ENCODE measurements at regions not wholly inside any gene's neighbourhood (a gene's known extent, or its start where the extent isn't known, plus 50 kb on each side); places are given as distances from the start of the nearest gene placed in this dataset.

DNA sequence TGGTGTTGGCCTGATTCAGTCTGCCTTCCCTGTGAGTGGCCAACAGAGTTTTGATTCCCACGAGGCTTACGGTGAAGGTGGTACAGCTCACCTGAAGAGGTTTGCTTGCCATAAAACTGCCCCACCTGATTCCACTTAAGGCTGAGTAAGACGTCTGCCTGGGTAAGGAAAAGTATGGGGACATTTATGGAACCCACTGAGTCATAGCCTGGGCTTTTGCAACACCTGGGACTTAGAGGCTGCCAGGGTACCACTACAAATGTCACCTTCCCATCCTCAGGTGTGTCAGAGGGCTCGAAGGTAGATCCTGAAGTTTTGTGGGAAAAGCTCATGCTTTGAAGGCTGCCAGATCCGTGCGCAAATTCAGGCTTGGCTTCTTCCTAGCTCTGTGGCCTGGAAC is 56.9 kb upstream of the SLCO2A1 start:
- Mint-ChIP-seq H3K4me1 (no peaks in the 10 kb centered on the region), H3K4me3 (no peak overlapping the region), H3K27ac (no peak overlapping the region), H3K36me3 (peaks cover 2% of the 10 kb centered on the region; the same call in 1 of the 2 replicates), H3K9me3 (peaks cover 20% of the 10 kb centered on the region), H3K27me3 (ENCODE audit: low read depth) (no peaks in the 10 kb centered on the region; the same call in 1 of the 2 replicates)
- ATAC-seq = no peak
- CTCF ChIA-PET = no interaction called here
- no peak for DNase-seq (ENCODE audit: low spot score)
- TF ChIP-seq, protein P1, sequence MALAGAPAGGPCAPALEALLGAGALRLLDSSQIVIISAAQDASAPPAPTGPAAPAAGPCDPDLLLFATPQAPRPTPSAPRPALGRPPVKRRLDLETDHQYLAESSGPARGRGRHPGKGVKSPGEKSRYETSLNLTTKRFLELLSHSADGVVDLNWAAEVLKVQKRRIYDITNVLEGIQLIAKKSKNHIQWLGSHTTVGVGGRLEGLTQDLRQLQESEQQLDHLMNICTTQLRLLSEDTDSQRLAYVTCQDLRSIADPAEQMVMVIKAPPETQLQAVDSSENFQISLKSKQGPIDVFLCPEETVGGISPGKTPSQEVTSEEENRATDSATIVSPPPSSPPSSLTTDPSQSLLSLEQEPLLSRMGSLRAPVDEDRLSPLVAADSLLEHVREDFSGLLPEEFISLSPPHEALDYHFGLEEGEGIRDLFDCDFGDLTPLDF (CRISPR knock-in tag; IDR thresholded peaks at IDR 0.05) = no peak
- TF ChIP-seq, protein P2, sequence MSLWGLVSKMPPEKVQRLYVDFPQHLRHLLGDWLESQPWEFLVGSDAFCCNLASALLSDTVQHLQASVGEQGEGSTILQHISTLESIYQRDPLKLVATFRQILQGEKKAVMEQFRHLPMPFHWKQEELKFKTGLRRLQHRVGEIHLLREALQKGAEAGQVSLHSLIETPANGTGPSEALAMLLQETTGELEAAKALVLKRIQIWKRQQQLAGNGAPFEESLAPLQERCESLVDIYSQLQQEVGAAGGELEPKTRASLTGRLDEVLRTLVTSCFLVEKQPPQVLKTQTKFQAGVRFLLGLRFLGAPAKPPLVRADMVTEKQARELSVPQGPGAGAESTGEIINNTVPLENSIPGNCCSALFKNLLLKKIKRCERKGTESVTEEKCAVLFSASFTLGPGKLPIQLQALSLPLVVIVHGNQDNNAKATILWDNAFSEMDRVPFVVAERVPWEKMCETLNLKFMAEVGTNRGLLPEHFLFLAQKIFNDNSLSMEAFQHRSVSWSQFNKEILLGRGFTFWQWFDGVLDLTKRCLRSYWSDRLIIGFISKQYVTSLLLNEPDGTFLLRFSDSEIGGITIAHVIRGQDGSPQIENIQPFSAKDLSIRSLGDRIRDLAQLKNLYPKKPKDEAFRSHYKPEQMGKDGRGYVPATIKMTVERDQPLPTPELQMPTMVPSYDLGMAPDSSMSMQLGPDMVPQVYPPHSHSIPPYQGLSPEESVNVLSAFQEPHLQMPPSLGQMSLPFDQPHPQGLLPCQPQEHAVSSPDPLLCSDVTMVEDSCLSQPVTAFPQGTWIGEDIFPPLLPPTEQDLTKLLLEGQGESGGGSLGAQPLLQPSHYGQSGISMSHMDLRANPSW (CRISPR knock-in tag; conservative IDR thresholded peaks at IDR 0.05; ENCODE audit: low read depth) = no peak
- TF ChIP-seq ZNF671 (CRISPR knock-in tag; IDR thresholded peaks at IDR 0.05) (no peak), FOXJ3 (CRISPR knock-in tag; IDR thresholded peaks at IDR 0.05; ENCODE audit: borderline replicate concordance) (no peak), CREB1 (CRISPR knock-in tag; IDR thresholded peaks at IDR 0.05) (no peak), NFYB (CRISPR knock-in tag; conservative IDR thresholded peaks at IDR 0.05; ENCODE audit: low read depth) (no peak), NR2C2 (CRISPR knock-in tag; IDR thresholded peaks at IDR 0.05) (no peak)
- TF ChIP-seq, protein P3, sequence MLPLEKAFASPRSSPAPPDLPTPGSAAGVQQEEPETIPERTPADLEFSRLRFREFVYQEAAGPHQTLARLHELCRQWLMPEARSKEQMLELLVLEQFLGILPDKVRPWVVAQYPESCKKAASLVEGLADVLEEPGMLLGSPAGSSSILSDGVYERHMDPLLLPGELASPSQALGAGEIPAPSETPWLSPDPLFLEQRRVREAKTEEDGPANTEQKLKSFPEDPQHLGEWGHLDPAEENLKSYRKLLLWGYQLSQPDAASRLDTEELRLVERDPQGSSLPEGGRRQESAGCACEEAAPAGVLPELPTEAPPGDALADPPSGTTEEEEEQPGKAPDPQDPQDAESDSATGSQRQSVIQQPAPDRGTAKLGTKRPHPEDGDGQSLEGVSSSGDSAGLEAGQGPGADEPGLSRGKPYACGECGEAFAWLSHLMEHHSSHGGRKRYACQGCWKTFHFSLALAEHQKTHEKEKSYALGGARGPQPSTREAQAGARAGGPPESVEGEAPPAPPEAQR (CRISPR knock-in tag; IDR thresholded peaks at IDR 0.05) = no peak
- TF ChIP-seq, protein P4, sequence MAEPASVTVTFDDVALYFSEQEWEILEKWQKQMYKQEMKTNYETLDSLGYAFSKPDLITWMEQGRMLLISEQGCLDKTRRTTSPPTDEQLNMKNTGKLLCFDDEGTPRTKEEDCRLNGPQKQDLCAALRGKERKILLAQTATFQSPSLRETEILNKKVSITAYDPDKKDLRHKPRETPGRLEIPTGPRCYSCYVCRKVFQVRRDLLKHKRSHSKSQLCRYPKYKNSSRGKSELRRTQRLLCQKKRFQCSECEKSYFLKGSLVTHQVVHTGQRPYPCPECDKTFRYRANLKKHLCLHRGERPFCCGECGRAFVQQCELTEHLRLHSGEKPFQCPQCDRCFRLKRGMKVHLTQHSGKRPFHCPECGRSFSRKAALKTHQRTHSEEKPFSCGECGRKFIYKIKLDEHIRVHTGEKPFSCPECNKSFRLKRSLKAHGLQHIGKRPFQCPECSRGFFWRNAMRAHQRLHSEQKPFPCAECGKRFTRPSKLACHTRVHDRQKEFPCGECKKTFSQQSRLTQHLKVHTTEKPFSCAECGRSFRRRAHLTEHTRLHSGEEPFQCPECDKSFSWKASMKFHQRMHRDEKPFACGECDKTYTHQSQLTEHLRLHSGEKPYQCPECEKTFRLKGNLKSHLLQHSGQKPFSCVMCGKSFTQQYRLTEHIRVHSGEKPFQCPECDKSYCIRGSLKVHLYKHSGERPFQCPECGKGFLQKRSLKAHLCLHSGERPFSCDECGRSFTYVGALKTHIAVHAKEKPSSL (CRISPR knock-in tag; conservative IDR thresholded peaks at IDR 0.05) = no peak
- TF ChIP-seq, protein P5, sequence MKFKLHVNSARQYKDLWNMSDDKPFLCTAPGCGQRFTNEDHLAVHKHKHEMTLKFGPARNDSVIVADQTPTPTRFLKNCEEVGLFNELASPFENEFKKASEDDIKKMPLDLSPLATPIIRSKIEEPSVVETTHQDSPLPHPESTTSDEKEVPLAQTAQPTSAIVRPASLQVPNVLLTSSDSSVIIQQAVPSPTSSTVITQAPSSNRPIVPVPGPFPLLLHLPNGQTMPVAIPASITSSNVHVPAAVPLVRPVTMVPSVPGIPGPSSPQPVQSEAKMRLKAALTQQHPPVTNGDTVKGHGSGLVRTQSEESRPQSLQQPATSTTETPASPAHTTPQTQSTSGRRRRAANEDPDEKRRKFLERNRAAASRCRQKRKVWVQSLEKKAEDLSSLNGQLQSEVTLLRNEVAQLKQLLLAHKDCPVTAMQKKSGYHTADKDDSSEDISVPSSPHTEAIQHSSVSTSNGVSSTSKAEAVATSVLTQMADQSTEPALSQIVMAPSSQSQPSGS (CRISPR knock-in tag; IDR thresholded peaks at IDR 0.05; ENCODE audit: borderline replicate concordance, low read depth) = no peak
- POLR2A ChIA-PET = no interaction called here

DNA sequence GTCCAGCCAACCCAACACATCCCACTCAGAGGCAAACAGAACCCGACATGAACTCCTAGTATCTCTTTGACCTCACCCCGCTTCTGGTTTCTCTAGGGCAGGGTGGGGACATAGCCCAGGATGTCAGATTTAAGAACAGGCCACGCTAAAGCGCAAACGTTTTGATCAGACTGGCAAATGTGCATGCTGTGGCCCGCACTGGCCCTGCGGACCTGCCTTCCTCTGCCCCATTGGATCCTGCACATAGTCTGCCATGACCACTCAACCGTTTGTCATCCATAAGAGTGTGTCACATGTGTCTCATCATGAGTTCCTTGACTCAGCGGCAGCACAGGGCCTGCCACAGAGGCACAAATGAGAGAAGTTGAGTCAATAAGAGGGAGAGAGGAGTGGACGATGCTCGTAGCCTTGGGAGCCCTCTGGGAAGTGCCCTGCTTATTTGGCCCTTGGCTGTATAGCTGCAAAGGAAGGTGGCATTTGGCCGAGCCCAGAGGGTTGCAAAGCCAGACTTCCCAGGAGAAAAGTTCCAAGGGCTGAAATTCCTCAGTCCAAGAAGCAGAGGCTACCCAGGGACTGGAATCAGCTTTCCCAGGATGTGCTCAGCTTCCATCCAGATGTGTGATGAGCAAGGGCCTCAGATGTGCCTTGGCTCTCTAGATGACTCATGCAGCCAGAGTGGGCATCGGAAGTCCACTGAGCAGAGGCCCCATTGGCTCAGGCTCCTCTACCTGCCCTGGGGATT is 55.5 kb upstream of the SLCO2A1 start:
- CTCF ChIA-PET = interaction anchor here (1.2 kb wide), 1 partner anchor 127 kb away, joined by 3 read pairs; no protein-coding TSS in a partner anchor

More for the DNA sequence above, 55.5 kb upstream of the SLCO2A1 start:
- H3K4me1 Mint-ChIP-seq = no peaks in the 10 kb centered on the region
- H3K36me3 Mint-ChIP-seq = peaks cover 11% of the 10 kb centered on the region
- H3K27ac Mint-ChIP-seq = no peak overlapping the region
- DNase-seq (ENCODE audit: low spot score) = no peak
- TF ChIP-seq NR1H2 (CRISPR knock-in tag; IDR thresholded peaks at IDR 0.05) = no peak
- no peak for TF ChIP-seq RELA (CRISPR knock-in tag; IDR thresholded peaks at IDR 0.05; ENCODE audit: borderline replicate concordance)
- TF ChIP-seq, protein P6, sequence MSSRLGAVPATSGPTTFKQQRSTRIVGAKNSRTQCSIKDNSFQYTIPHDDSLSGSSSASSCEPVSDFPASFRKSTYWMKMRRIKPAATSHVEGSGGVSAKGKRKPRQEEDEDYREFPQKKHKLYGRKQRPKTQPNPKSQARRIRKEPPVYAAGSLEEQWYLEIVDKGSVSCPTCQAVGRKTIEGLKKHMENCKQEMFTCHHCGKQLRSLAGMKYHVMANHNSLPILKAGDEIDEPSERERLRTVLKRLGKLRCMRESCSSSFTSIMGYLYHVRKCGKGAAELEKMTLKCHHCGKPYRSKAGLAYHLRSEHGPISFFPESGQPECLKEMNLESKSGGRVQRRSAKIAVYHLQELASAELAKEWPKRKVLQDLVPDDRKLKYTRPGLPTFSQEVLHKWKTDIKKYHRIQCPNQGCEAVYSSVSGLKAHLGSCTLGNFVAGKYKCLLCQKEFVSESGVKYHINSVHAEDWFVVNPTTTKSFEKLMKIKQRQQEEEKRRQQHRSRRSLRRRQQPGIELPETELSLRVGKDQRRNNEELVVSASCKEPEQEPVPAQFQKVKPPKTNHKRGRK (CRISPR knock-in tag; IDR thresholded peaks at IDR 0.05; ENCODE audit: borderline replicate concordance) = no peak
- TF ChIP-seq, protein P7, sequence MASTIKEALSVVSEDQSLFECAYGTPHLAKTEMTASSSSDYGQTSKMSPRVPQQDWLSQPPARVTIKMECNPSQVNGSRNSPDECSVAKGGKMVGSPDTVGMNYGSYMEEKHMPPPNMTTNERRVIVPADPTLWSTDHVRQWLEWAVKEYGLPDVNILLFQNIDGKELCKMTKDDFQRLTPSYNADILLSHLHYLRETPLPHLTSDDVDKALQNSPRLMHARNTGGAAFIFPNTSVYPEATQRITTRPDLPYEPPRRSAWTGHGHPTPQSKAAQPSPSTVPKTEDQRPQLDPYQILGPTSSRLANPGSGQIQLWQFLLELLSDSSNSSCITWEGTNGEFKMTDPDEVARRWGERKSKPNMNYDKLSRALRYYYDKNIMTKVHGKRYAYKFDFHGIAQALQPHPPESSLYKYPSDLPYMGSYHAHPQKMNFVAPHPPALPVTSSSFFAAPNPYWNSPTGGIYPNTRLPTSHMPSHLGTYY (CRISPR knock-in tag; IDR thresholded peaks at IDR 0.05) = no peak
- TF ChIP-seq, protein P8, sequence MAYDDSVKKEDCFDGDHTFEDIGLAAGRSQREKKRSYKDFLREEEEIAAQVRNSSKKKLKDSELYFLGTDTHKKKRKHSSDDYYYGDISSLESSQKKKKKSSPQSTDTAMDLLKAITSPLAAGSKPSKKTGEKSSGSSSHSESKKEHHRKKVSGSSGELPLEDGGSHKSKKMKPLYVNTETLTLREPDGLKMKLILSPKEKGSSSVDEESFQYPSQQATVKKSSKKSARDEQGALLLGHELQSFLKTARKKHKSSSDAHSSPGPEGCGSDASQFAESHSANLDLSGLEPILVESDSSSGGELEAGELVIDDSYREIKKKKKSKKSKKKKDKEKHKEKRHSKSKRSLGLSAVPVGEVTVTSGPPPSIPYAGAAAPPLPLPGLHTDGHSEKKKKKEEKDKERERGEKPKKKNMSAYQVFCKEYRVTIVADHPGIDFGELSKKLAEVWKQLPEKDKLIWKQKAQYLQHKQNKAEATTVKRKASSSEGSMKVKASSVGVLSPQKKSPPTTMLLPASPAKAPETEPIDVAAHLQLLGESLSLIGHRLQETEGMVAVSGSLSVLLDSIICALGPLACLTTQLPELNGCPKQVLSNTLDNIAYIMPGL (CRISPR knock-in tag; IDR thresholded peaks at IDR 0.05) = no peak
- TF ChIP-seq FOXJ3 (CRISPR knock-in tag; IDR thresholded peaks at IDR 0.05; ENCODE audit: borderline replicate concordance) = no peak
- no peak for TF ChIP-seq OVOL2 (CRISPR knock-in tag; IDR thresholded peaks at IDR 0.05; ENCODE audit: borderline replicate concordance)
- no peak for TF ChIP-seq GTF2I (CRISPR knock-in tag; conservative IDR thresholded peaks at IDR 0.05)
- no peak for TF ChIP-seq ZNF671 (CRISPR knock-in tag; IDR thresholded peaks at IDR 0.05)
- TF ChIP-seq, protein P9, sequence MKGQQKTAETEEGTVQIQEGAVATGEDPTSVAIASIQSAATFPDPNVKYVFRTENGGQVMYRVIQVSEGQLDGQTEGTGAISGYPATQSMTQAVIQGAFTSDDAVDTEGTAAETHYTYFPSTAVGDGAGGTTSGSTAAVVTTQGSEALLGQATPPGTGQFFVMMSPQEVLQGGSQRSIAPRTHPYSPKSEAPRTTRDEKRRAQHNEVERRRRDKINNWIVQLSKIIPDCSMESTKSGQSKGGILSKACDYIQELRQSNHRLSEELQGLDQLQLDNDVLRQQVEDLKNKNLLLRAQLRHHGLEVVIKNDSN (CRISPR knock-in tag; IDR thresholded peaks at IDR 0.05) = no peak
- no peak for TF ChIP-seq TP53 (CRISPR knock-in tag; IDR thresholded peaks at IDR 0.05)
- ATAC-seq = no peak
- H3K4me3 Mint-ChIP-seq = no peak overlapping the region
- H3K27me3 Mint-ChIP-seq (ENCODE audit: low read depth) = no peaks in the 10 kb centered on the region; the same call in 1 of the 2 replicates
- POLR2A ChIA-PET = no interaction called here
- H3K9me3 Mint-ChIP-seq = peaks cover 31% of the 10 kb centered on the region
